HUES6 (cell line): ENCODE measurements at regions not wholly inside any gene's neighbourhood (a gene's known extent, or its start where the extent isn't known, plus 50 kb on each side); places are given as distances from the start of the nearest gene placed in this dataset.

ENCODE experiments used
- H3K27ac ChIP-seq: 2 replicates; pipeline ENCODE4 v1.7.0; 2013; ENCODE audit warnings: low read depth, mild to moderate bottlenecking, low read length, inconsistent platforms
- H3K27me3 ChIP-seq: 2 replicates; pipeline ENCODE4 v1.6.1; 2013; ENCODE audit warnings: low read length; ENCODE audit not compliant: control insufficient read depth, insufficient read depth
- H3K36me3 ChIP-seq: 2 replicates; pipeline ENCODE4 v1.6.1; 2013; ENCODE audit warnings: low read length; ENCODE audit not compliant: control insufficient read depth, insufficient read depth
- H3K4me1 ChIP-seq: 2 replicates; pipeline ENCODE4 v1.6.1; 2013; ENCODE audit warnings: low read length; ENCODE audit not compliant: control insufficient read depth, insufficient read depth
- H3K4me3 ChIP-seq: 2 replicates; pipeline ENCODE4 v1.5.1; 2013; ENCODE audit warnings: low read depth, low read length
- H3K9ac ChIP-seq: one replicate; pipeline ENCODE4 v1.6.1; 2013; ENCODE audit warnings: mild to moderate bottlenecking, low read length
- H3K9me3 ChIP-seq: 2 replicates; pipeline ENCODE4 v1.6.1; 2013; ENCODE audit warnings: low read depth, low read length; ENCODE audit not compliant: control insufficient read depth, insufficient read depth

- no peaks in the 10 kb centered on the region for H3K27me3 ChIP-seq
- no peaks in the 10 kb centered on the region for H3K4me1 ChIP-seq
- H3K4me3 ChIP-seq: no peak overlapping the region
- no peaks in the 10 kb centered on the region for H3K9me3 ChIP-seq
- no peak overlapping the region for H3K9ac ChIP-seq
- no peaks in the 10 kb centered on the region for H3K36me3 ChIP-seq
- no peak overlapping the region for H3K27ac ChIP-seq
These were observed 497.9 kb upstream of the MAGEB18 start for GRCh38 chrX:25640276-25640675.

GRCh38 chrX:25646156-25646555 lies 492.0 kb upstream of the MAGEB18 start:
- H3K27me3 ChIP-seq: no peaks in the 10 kb centered on the region
- H3K27ac ChIP-seq: no peak overlapping the region
- H3K36me3 ChIP-seq: no peaks in the 10 kb centered on the region
- no peak overlapping the region for H3K4me3 ChIP-seq
- no peaks in the 10 kb centered on the region for H3K9me3 ChIP-seq
- H3K4me1 ChIP-seq: no peaks in the 10 kb centered on the region
- H3K9ac ChIP-seq: no peak overlapping the region

GRCh38 chrX:25648790-25649189 lies 489.4 kb upstream of the MAGEB18 start:
- Histone ChIP-seq H3K27ac (no peak overlapping the region), H3K9ac (no peak overlapping the region), H3K27me3 (no peaks in the 10 kb centered on the region), H3K4me1 (no peaks in the 10 kb centered on the region), H3K9me3 (no peaks in the 10 kb centered on the region), H3K4me3 (no peak overlapping the region), H3K36me3 (no peaks in the 10 kb centered on the region)

GRCh38 chrX:25650216-25650820 lies 487.8 kb upstream of the MAGEB18 start:
- no peaks in the 10 kb centered on the region for H3K27me3 ChIP-seq
- no peak overlapping the region for H3K27ac ChIP-seq
- H3K9ac ChIP-seq: no peak overlapping the region
- H3K4me3 ChIP-seq: no peak overlapping the region
- H3K9me3 ChIP-seq: no peaks in the 10 kb centered on the region
- no peaks in the 10 kb centered on the region for H3K4me1 ChIP-seq
- no peaks in the 10 kb centered on the region for H3K36me3 ChIP-seq

GRCh38 chrX:25659317-25659716 lies 478.8 kb upstream of the MAGEB18 start:
- Histone ChIP-seq H3K4me1 (no peaks in the 10 kb centered on the region), H3K4me3 (no peak overlapping the region), H3K27ac (no peak overlapping the region), H3K36me3 (no peaks in the 10 kb centered on the region), H3K27me3 (no peaks in the 10 kb centered on the region; the same call in 1 of the 2 replicates), H3K9me3 (no peaks in the 10 kb centered on the region), H3K9ac (no peak overlapping the region)

- Histone ChIP-seq H3K36me3 (no peaks in the 10 kb centered on the region), H3K9me3 (no peaks in the 10 kb centered on the region), H3K9ac (no peak overlapping the region), H3K4me1 (no peaks in the 10 kb centered on the region), H3K27me3 (no peaks in the 10 kb centered on the region), H3K27ac (no peak overlapping the region), H3K4me3 (no peak overlapping the region)
These were observed 474.4 kb upstream of the MAGEB18 start for GRCh38 chrX:25663701-25664100.

- Histone ChIP-seq H3K4me3 (no peak overlapping the region), H3K9me3 (no peaks in the 10 kb centered on the region), H3K4me1 (no peaks in the 10 kb centered on the region), H3K27ac (no peak overlapping the region), H3K36me3 (no peaks in the 10 kb centered on the region), H3K27me3 (no peaks in the 10 kb centered on the region), H3K9ac (no peak overlapping the region)
These were observed 472.7 kb upstream of the MAGEB18 start for GRCh38 chrX:25665431-25665830.

GRCh38 chrX:25667681-25668080 lies 470.5 kb upstream of the MAGEB18 start:
- Histone ChIP-seq H3K27me3 (no peaks in the 10 kb centered on the region), H3K36me3 (no peaks in the 10 kb centered on the region), H3K9me3 (no peaks in the 10 kb centered on the region), H3K4me1 (no peaks in the 10 kb centered on the region), H3K9ac (no peak overlapping the region), H3K4me3 (no peak overlapping the region), H3K27ac (no peak overlapping the region)

- H3K4me3 ChIP-seq: no peak overlapping the region
- no peak overlapping the region for H3K9ac ChIP-seq
- no peak overlapping the region for H3K27ac ChIP-seq
- no peaks in the 10 kb centered on the region for H3K36me3 ChIP-seq
- H3K9me3 ChIP-seq: no peaks in the 10 kb centered on the region; the same call in 1 of the 2 replicates
- no peaks in the 10 kb centered on the region for H3K27me3 ChIP-seq
- H3K4me1 ChIP-seq: no peaks in the 10 kb centered on the region
These were observed 463.4 kb upstream of the MAGEB18 start for GRCh38 chrX:25674776-25675175.

- Histone ChIP-seq H3K9ac (no peak overlapping the region), H3K9me3 (peaks cover 16% of the 10 kb centered on the region), H3K27me3 (no peaks in the 10 kb centered on the region), H3K4me3 (no peak overlapping the region), H3K27ac (no peak overlapping the region), H3K4me1 (no peaks in the 10 kb centered on the region), H3K36me3 (no peaks in the 10 kb centered on the region)
These were observed 436.3 kb upstream of the MAGEB18 start for GRCh38 chrX:25701876-25702275.

GRCh38 chrX:25717122-25717521 lies 421.0 kb upstream of the MAGEB18 start:
- no peaks in the 10 kb centered on the region for H3K36me3 ChIP-seq
- no peaks in the 10 kb centered on the region; the same call in 1 of the 2 replicates for H3K27me3 ChIP-seq
- no peak overlapping the region for H3K9ac ChIP-seq
- no peaks in the 10 kb centered on the region for H3K9me3 ChIP-seq
- no peak overlapping the region for H3K4me3 ChIP-seq
- H3K27ac ChIP-seq: no peak overlapping the region
- no peaks in the 10 kb centered on the region for H3K4me1 ChIP-seq

GRCh38 chrX:25721564-25721963 lies 416.6 kb upstream of the MAGEB18 start:
- no peak overlapping the region for H3K4me3 ChIP-seq
- H3K27ac ChIP-seq: no peak overlapping the region
- no peak overlapping the region for H3K9ac ChIP-seq
- H3K27me3 ChIP-seq: no peaks in the 10 kb centered on the region; the same call in 1 of the 2 replicates
- no peaks in the 10 kb centered on the region for H3K36me3 ChIP-seq
- no peaks in the 10 kb centered on the region for H3K9me3 ChIP-seq
- H3K4me1 ChIP-seq: peaks cover 5% of the 10 kb centered on the region; the same call in 1 of the 2 replicates
